ENCODE measurements at regions not wholly inside any gene's neighbourhood (a gene's known extent, or its start where the extent isn't known, plus 50 kb on each side); places are given as distances from the start of the nearest gene placed in this dataset.

DNA sequence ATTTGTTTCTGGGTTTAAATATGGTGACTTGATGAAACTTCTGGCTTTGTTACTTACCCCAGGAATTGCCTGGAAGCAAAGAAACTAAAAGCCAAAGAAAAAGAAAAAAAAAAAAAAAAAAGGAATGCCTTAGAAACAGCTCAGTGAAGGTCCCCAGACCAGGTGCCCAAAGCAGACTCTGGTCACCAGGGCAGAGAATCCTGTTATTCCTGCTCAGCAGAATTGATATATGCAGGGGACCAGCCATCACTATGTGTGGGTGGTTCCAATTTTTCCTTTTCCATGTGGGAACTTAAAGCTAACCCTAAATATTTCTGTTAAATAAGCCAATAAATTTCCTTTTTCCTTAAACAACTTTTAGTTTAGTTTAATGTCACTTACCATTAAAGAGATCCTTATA is 100.8 kb upstream of the TPRG1 start:
- TF ChIP-seq, protein P1, sequence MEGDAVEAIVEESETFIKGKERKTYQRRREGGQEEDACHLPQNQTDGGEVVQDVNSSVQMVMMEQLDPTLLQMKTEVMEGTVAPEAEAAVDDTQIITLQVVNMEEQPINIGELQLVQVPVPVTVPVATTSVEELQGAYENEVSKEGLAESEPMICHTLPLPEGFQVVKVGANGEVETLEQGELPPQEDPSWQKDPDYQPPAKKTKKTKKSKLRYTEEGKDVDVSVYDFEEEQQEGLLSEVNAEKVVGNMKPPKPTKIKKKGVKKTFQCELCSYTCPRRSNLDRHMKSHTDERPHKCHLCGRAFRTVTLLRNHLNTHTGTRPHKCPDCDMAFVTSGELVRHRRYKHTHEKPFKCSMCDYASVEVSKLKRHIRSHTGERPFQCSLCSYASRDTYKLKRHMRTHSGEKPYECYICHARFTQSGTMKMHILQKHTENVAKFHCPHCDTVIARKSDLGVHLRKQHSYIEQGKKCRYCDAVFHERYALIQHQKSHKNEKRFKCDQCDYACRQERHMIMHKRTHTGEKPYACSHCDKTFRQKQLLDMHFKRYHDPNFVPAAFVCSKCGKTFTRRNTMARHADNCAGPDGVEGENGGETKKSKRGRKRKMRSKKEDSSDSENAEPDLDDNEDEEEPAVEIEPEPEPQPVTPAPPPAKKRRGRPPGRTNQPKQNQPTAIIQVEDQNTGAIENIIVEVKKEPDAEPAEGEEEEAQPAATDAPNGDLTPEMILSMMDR (IDR thresholded peaks at IDR 0.05), result no peak
- TF ChIP-seq POLR2A (IDR thresholded peaks at IDR 0.05), result no peak
